GM21619 (cell line): ENCODE measurements at regions not wholly inside any gene's neighbourhood (a gene's known extent, or its start where the extent isn't known, plus 50 kb on each side); places are given as distances from the start of the nearest gene placed in this dataset.
A peak's percentile ranks its signal among the peaks of the same experiment; 100 is the strongest.

ENCODE experiments used
- ATAC-seq: cut with Tn5 transposase; IDR thresholded peaks from one replicate; pipeline ENCODE4 v1.9.1; 2021; ENCODE audit not compliant: unreplicated experiment

- no peak for ATAC-seq
Observed at GRCh38 chr16:24414534-24414933, 124.8 kb upstream of the RBBP6 start.

GRCh38 chr16:24418733-24419132 lies 120.6 kb upstream of the RBBP6 start:
- no peak for ATAC-seq

GRCh38 chr16:24423312-24423711 lies 116.1 kb upstream of the RBBP6 start:
- ATAC-seq, result no peak

- ATAC-seq, result no peak
Observed at GRCh38 chr16:24424364-24424763, 115.0 kb upstream of the RBBP6 start.

DNA sequence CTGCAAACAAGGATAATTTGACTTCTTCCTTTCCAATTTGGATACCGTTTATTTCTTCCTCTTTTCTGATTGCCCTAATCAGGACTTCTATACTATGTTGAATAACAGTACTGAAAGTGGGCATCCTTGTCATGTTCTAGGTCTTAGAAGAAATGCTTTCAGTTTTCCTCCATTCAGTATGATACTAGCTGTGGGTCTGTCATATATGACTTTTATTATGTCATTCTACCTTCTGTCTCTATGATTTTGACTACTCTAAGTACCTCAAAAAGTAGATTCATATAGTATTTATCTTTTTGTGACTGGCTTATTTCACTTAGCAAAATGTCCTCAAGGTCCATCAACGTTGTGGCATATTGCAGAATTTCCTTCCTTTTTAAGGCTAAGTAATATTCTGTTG lies 111.5 kb upstream of the RBBP6 start:
- ATAC-seq, result no peak

GRCh38 chr16:24428756-24429155 lies 110.6 kb upstream of the RBBP6 start:
- no peak for ATAC-seq

- ATAC-seq, result peak; percentile 70
Observed at GRCh38 chr16:24430954-24431760, 108.2 kb upstream of the RBBP6 start.

DNA sequence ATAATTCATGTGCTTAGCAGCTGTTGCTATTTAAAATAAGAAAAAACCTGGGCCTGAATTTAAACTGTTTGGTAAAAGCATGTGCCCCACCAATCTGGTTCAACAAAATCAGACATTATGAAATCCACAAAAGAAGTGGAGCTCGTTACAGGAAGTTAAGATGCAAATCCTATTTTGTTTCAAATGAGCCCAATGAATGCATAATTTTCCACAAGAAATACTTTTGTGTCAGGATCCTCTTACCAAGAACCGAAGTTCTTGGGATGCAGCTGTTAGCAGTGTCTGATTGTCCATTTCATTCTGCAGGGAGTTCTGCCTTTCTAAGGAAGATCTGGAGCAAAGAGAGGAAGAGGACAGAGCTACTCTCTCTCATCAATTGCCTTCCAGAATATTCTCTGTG lies 105.7 kb upstream of the RBBP6 start:
- ATAC-seq, result no peak

DNA sequence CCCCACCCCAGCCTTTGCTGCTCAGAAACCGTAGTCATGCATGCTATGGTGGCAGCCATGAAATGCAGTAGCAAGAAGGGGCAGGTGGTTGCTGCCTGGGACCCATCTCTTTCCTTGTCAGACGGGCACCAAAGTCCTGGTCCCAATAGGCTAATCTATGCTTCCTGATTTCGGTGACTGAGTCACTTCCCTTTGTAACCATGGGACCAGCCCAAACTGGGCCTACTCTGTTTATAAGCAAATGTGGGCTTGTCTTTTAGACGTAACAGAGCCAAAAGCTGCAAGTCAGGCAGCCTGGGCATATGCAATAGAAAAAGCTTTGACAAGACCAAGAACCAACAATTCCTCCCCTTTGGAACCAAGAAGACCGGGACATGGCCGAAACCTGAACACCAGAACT lies 99.1 kb upstream of the RBBP6 start:
- ATAC-seq, result no peak

DNA sequence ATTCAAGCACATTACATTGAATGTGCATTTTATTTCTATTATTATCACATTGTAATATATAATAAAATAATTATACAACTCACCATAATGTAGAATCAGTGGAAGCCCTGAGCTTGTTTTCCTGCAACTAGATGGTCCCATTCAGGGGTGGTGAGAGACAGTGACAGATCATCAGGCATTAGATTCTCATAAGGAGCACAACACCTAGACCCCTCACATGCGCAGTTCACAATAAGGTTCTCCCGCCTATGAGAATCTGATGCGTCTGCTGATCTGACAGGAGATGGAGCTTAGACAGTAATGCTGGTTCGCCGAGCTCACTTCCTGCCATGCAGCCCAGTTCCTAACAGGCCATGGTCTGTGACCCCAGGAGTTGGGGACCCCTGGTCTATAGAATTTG lies 96.7 kb upstream of the RBBP6 start:
- ATAC-seq, result no peak

DNA sequence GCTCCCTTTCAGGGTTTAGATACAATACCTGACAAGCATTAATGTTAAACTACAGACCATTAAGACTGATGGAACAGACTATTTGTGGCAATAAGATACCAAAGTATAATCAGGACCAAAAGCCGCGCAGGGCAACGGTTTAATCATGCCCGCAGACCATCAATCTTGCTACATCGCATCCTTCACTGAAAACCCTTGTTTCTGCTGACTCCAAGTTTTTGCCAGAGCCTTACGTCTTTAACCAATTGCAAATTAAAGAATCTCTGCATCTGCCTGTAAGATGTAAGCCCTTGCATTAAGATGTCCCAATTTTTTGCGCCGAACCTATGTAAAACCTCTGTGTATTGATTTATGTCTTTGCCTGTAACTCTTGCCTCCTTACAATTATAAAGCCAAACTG lies 94.2 kb upstream of the RBBP6 start:
- no peak for ATAC-seq

DNA sequence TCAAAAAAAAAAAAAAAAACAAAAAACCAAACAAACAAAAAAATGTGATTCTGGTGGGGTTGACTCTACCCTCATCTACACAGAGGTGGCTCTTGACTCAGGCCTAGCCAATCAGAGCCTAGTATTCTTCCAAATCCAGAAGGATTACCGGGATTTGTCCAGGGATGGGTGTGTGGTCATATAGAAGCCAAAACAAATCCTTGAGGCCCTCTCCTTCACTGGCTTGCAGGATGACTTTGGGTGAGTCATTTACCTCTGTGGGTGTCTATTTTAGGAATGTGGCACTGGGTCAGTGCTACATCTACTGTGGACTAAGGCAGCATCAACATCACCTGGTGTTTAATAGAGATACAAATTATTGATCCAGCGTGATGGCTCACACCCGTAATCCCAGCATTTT lies 93.2 kb upstream of the RBBP6 start:
- ATAC-seq, result no peak

DNA sequence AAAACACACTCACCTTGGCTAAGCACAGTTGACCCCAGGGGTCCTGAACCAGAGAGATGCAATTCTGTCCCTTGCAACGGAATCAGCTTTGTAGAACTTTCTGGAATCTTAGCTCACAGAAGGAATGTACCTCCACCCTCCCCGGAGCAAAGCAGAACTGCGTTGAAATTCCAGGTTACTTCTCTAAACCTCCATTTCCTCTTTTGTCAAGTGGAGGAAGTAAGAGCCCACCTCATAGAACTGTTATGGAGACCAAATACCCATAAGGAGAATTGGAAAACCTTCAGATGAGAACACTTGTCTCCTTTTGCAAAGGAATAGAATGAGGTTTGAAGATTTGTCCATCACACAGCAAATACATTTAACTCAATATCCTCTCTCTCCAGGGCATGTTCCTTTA lies 86.6 kb upstream of the RBBP6 start:
- ATAC-seq, result no peak

DNA sequence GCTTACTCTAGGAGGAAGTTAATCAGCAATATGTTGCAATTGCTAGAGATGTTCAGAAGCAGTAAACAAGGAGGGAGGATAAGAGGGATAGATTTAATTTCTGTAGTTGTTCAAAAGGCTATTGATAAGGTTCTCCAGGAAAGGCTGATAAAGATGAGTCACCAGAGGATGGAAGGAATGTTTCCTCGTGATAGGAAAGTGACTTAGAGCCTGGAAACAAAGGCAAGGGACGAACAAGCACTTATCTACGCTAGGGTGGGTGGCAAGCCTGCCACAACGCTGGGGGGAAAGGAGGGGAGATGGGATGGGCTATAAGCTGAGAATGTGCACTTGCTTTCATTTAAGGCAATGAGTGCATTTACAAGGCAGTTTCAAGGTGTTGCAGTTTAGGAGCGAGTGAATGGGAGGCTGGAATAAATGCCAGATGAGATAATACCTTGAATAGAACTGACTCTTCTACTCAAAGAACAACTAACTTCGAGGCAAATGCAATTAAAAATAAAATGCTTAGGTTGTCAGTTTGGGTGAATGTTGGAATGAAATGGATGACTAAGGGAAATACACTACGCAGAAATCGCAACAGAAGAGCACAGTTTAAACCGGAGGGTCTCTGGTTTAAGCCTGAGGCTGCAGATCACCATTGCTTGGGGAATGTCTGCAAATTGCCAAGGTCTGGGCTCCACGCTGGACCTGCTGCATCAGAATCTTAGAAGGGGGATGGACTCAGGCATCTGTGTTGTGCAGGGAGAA lies 76.0 kb upstream of the RBBP6 start:
- ATAC-seq, result no peak

GRCh38 chr16:24471561-24472350 lies 67.6 kb upstream of the RBBP6 start:
- ATAC-seq, result no peak

DNA sequence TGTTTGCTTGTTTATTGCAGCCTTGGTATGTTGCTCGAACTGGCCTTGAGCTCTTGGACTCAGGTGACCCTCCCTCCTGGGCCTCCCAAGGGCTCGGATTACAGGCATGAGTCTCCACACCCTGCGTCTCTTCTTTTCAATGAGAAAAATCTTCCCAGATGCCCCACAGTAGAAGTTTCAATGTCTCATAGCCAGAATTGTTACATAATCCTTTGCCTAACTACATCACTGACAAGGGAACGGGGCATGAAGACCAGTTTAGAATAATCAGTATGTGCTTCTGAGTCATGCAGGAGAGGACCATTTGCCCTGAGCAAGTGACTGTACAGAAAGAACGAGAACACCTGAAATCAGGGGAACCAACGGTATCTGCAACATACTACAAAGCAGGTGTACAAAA lies 61.9 kb upstream of the RBBP6 start:
- ATAC-seq, result no peak

- no peak for ATAC-seq
Observed at GRCh38 chr16:24478401-24478800, 61.0 kb upstream of the RBBP6 start.

DNA sequence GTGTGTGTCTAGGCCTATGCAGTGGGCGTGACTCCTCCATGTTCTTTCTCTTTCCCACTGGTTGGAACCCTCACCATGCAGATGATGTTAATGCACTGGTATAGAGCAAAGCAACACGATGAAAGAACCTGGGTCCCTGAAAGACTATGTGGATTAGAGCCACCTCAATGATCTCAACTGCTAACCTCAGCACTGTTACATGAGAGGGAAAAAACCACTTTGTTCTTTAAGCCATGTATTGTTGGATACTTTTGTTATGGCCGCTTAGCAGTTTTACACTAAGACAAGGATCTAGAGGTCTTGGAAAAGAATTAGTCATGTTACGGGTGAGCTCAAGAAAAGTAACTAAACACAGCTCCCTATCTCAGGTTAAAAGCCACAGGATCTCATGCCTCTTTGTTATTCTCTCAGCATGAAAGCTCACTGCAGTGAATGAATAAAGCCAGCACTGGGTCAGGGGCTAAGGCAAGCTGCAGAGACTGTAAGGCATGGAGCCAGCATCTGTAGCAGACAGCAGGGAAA lies 56.6 kb upstream of the RBBP6 start:
- no peak for ATAC-seq

GRCh38 chr16:24488045-24488444 lies 51.3 kb upstream of the RBBP6 start:
- ATAC-seq, result no peak
